Fibroblast of mammary gland (primary cell): ENCODE measurements at regions not wholly inside any gene's neighbourhood (a gene's known extent, or its start where the extent isn't known, plus 50 kb on each side); places are given as distances from the start of the nearest gene placed in this dataset.

Experiments
- DNase-seq: peaks from one replicate; pipeline ENCODE4 v3.0.0-alpha.2; 2010; ENCODE audit warnings: low read depth
- H3K4me3 ChIP-seq: 2 replicates; pipeline ENCODE4 v1.5.1; 2011; ENCODE audit warnings: low read depth, mild to moderate bottlenecking, low read length, moderate library complexity; ENCODE audit not compliant: control insufficient read depth
- TF ChIP-seq, protein P1 (sequence below): conservative IDR thresholded peaks from 2 replicates; pipeline ENCODE4 v1.5.1; 2011; ENCODE audit warnings: low read depth, low read length, inconsistent platforms; ENCODE audit not compliant: control insufficient read depth, insufficient read depth

DNA sequence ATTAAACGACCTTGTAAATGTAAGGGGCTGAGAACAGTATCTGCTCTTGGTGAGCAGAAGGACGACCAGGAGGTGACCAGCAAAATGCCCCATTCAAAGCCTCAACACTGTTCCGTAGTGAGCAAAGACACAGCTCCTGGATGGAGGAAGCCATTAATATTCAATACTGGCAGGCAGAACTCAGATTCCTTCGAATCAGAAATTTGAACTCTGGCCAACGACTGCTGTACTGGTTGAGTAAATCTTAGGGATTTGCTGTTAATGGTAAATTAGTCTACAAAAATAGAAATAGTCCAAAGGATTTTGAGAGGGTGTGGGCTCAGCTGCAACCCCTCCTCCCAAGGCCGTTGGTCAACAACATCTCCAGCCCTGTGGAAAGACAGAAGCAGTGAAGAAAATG, 130.5 kb upstream of the PFKP start:
- DNase-seq: peak; percentile 11
- TF ChIP-seq, protein P1, sequence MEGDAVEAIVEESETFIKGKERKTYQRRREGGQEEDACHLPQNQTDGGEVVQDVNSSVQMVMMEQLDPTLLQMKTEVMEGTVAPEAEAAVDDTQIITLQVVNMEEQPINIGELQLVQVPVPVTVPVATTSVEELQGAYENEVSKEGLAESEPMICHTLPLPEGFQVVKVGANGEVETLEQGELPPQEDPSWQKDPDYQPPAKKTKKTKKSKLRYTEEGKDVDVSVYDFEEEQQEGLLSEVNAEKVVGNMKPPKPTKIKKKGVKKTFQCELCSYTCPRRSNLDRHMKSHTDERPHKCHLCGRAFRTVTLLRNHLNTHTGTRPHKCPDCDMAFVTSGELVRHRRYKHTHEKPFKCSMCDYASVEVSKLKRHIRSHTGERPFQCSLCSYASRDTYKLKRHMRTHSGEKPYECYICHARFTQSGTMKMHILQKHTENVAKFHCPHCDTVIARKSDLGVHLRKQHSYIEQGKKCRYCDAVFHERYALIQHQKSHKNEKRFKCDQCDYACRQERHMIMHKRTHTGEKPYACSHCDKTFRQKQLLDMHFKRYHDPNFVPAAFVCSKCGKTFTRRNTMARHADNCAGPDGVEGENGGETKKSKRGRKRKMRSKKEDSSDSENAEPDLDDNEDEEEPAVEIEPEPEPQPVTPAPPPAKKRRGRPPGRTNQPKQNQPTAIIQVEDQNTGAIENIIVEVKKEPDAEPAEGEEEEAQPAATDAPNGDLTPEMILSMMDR: no peak
- no peak overlapping the region for H3K4me3 ChIP-seq

DNA sequence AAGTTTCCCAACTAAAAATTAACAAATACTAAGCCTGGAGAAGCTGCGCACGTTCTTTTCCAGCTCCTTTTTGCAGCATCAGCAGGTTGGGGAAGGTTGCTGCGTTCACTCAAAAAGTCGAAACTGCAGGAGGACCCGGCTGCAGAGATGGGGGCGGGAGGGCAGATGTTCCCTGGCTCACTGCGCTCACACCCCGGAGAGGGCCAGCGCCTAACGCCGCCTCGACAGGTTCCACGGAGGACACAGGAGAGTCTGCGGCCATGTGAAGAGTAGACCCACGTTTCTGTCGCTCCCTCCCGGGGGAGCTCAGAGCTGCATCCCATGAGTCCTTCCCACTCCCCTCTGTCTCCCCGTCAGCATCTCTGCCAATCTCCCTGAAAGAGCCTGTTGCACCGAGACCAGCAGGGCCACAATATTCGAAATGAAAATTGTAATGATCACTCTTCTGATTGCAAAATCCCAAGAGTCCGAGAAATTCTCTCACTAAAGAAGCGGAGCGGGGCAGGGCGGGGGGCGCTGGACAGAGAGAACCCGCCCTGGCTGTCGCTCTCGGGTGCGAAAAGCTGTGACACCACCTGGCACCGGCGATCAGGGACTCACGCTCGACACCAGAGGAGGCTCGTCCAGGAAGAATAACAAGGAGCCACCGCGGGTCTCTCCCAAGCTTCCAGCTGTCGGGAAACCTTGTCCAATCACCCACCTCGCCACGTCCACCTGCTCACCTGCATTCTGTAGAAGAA, 131.5 kb upstream of the PFKP start:
- TF ChIP-seq, protein P1: no peak
- no peak for DNase-seq
- H3K4me3 ChIP-seq: no peak overlapping the region

DNA sequence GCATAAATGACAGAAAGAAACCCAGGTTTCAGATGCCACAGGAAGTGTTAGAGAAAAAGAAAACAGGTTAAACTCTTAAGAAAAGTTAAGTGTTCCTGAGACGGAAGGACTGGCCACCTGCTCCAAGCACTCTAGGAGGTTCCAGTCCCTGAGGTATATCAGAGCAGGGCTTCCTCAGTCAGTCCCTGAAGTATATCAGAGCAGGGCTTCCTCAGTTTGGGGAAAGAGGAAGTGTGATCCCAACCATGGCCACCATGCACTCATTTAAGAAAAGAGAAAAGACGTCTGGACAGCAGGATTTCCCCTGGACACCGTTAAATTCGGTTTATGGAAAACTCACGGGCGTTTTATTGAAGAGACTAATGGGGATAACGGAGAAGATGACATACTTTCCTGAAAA, 133.4 kb upstream of the PFKP start:
- TF ChIP-seq, protein P1: no peak
- no peak for DNase-seq
- H3K4me3 ChIP-seq: no peak overlapping the region

DNA sequence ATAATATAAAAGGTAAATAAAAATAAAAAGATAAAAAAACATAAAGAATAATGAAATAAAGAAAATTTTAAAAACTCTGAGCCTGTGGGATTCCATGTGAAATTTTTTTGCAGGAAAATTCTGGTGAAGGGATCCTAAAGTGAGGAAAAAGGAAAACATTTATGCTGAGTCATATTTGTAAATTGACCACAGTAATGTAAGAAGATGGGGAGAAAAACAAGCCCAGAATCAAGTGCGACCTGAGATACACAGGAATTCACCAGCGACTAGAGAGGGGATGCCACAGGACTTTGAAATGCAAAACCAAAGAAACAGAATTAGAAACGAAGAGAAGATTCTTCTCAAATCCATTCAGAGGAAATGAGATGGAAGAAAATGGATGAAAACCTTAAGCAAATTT, 133.8 kb upstream of the PFKP start:
- no peak overlapping the region for H3K4me3 ChIP-seq
- TF ChIP-seq, protein P1: no peak
- no peak for DNase-seq

DNA sequence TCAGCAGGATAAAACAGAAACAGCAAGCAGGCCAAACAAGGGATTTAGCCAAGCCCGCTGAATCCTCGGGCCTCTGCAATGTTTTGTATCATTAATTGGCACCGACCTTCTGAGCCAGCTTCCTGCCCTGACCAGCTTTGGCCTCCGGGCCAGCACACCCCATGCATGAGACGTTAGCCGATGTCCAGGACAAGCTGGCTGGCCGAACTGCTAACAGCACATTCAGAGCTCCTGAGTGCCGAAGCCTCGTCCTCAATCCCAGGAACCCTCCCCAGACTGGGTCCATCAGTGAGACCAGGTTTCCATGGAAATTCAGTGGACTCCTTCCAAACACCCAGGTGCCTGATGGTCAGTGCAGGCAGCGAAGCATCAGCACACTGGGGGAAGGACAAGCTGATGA, 134.3 kb upstream of the PFKP start:
- no peak for DNase-seq
- TF ChIP-seq, protein P1: no peak
- no peak overlapping the region for H3K4me3 ChIP-seq

DNA sequence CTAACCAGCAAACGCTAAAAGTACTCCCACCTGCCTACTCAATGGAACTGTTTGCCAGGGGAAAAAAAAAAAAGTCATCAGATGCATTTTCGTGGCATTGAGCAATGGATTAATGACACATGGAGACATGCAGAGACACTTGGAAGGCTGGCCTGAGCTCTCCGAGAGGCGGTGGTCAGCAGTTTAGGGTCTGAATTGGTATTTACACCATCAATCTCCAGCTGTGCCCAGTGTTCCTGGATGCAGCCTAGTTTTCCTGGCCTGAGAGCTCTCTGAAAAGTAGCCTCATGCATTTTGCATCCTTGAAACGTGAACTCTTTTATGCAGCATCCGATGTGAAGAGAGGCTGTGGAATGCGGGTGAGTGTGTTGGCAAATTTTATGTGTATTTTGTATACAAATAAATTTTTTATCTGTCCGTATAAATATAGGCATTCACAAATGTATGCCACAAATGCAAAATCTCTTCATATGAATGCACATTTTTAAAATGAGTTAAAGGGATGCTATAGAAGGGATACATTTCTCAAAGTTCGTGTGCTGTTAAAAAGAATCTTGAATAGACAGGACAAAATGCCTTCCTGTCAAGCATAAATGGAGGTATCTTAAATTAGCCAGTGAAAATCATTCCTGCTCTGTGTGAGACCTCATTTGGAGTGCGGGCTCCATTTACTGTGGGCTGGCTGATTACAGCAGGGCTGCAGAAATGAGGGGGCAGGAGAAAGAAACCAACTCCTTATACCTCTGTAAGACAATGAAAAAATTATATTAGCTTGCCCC, 137.7 kb upstream of the PFKP start:
- H3K4me3 ChIP-seq: no peak overlapping the region
- TF ChIP-seq, protein P1: no peak
- DNase-seq: no peak
